WTC11 (cell line): ENCODE measurements at regions not wholly inside any gene's neighbourhood (a gene's known extent, or its start where the extent isn't known, plus 50 kb on each side); places are given as distances from the start of the nearest gene placed in this dataset.

Source experiments
- FOXP1 ChIP-seq: sonication (generic); formaldehyde crosslinking; IDR thresholded peaks from 2 replicates; pipeline ENCODE4 v1.8.0; 2022; ENCODE audit warnings: missing genetic modification reagents, mild to moderate bottlenecking, moderate library complexity, borderline replicate concordance
- NFYB ChIP-seq: sonication (generic); formaldehyde crosslinking; conservative IDR thresholded peaks from 2 replicates; pipeline ENCODE4 v1.8.0; 2022; ENCODE audit warnings: low read depth, missing genetic modification reagents
- TEAD4 ChIP-seq: sonication (generic); formaldehyde crosslinking; IDR thresholded peaks from 2 replicates; pipeline ENCODE4 v1.8.0; 2022; ENCODE audit warnings: mild to moderate bottlenecking, missing genetic modification reagents
- TP53 ChIP-seq: sonication (generic); formaldehyde crosslinking; IDR thresholded peaks from 2 replicates; pipeline ENCODE4 v1.8.1; 2023; ENCODE audit warnings: mild to moderate bottlenecking, missing genetic modification reagents
- ZNF138 ChIP-seq: sonication (generic); formaldehyde crosslinking; conservative IDR thresholded peaks from 2 replicates; pipeline ENCODE4 v1.8.1; 2022; ENCODE audit warnings: mild to moderate bottlenecking, moderate library complexity, missing genetic modification reagents
- TF ChIP-seq, protein P1 (sequence below): sonication (generic); formaldehyde crosslinking; IDR thresholded peaks from 2 replicates; pipeline ENCODE4 v1.8.1; 2023; ENCODE audit warnings: mild to moderate bottlenecking, missing genetic modification reagents, moderate library complexity
- TF ChIP-seq, protein P2 (sequence below): fragments of 200-600 bp; IDR thresholded peaks from 2 replicates; pipeline ENCODE4 v1.8.0; 2022; ENCODE audit warnings: antibody characterized with exemption
- TF ChIP-seq, protein P3 (sequence below): sonication (generic); formaldehyde crosslinking; IDR thresholded peaks from 2 replicates; pipeline ENCODE4 v1.8.0; 2023; ENCODE audit warnings: mild to moderate bottlenecking, missing genetic modification reagents
- TF ChIP-seq, protein P4 (sequence below): sonication (generic); formaldehyde crosslinking; IDR thresholded peaks from 2 replicates; pipeline ENCODE4 v1.8.0; 2022; ENCODE audit warnings: mild to moderate bottlenecking, missing genetic modification reagents
- TF ChIP-seq, protein P5 (sequence below): sonication (generic); formaldehyde crosslinking; IDR thresholded peaks from 2 replicates; pipeline ENCODE4 v1.8.0; 2022; ENCODE audit warnings: mild to moderate bottlenecking, missing genetic modification reagents
- TF ChIP-seq, protein P6 (sequence below): sonication (generic); formaldehyde crosslinking; IDR thresholded peaks from 2 replicates; pipeline ENCODE4 v1.8.0; 2022; ENCODE audit warnings: missing genetic modification reagents

DNA sequence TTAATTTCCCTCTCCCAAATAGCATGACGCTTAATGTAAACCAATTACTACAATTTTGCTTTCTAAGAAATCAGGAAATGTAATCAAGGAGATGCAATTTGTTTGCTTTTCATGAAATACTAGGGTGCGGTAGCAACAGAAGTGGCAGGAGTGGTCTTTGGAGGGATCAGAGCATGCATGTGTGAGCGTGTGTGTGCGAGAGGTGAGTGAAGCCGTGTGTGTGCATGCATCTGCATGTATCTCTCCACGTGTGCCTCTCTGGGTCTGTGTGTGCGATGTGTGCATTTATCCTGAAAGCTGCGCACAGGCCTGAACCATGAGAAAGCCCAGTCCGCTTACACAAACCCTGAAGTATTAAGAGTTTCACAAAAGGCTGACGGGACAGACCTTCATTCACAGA lies 249.8 kb upstream of the C1orf174 start:
- TF ChIP-seq, protein P1, sequence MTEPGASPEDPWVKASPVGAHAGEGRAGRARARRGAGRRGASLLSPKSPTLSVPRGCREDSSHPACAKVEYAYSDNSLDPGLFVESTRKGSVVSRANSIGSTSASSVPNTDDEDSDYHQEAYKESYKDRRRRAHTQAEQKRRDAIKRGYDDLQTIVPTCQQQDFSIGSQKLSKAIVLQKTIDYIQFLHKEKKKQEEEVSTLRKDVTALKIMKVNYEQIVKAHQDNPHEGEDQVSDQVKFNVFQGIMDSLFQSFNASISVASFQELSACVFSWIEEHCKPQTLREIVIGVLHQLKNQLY (CRISPR knock-in tag), result no peak
- TF ChIP-seq, protein P2, sequence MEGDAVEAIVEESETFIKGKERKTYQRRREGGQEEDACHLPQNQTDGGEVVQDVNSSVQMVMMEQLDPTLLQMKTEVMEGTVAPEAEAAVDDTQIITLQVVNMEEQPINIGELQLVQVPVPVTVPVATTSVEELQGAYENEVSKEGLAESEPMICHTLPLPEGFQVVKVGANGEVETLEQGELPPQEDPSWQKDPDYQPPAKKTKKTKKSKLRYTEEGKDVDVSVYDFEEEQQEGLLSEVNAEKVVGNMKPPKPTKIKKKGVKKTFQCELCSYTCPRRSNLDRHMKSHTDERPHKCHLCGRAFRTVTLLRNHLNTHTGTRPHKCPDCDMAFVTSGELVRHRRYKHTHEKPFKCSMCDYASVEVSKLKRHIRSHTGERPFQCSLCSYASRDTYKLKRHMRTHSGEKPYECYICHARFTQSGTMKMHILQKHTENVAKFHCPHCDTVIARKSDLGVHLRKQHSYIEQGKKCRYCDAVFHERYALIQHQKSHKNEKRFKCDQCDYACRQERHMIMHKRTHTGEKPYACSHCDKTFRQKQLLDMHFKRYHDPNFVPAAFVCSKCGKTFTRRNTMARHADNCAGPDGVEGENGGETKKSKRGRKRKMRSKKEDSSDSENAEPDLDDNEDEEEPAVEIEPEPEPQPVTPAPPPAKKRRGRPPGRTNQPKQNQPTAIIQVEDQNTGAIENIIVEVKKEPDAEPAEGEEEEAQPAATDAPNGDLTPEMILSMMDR, result no peak
- TF ChIP-seq, protein P3, sequence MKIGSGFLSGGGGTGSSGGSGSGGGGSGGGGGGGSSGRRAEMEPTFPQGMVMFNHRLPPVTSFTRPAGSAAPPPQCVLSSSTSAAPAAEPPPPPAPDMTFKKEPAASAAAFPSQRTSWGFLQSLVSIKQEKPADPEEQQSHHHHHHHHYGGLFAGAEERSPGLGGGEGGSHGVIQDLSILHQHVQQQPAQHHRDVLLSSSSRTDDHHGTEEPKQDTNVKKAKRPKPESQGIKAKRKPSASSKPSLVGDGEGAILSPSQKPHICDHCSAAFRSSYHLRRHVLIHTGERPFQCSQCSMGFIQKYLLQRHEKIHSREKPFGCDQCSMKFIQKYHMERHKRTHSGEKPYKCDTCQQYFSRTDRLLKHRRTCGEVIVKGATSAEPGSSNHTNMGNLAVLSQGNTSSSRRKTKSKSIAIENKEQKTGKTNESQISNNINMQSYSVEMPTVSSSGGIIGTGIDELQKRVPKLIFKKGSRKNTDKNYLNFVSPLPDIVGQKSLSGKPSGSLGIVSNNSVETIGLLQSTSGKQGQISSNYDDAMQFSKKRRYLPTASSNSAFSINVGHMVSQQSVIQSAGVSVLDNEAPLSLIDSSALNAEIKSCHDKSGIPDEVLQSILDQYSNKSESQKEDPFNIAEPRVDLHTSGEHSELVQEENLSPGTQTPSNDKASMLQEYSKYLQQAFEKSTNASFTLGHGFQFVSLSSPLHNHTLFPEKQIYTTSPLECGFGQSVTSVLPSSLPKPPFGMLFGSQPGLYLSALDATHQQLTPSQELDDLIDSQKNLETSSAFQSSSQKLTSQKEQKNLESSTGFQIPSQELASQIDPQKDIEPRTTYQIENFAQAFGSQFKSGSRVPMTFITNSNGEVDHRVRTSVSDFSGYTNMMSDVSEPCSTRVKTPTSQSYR (CRISPR knock-in tag), result no peak
- TF ChIP-seq ZNF138 (CRISPR knock-in tag) (no peak), TEAD4 (CRISPR knock-in tag) (no peak), TP53 (CRISPR knock-in tag) (no peak), FOXP1 (CRISPR knock-in tag) (no peak), NFYB (CRISPR knock-in tag) (no peak)
- TF ChIP-seq, protein P4, sequence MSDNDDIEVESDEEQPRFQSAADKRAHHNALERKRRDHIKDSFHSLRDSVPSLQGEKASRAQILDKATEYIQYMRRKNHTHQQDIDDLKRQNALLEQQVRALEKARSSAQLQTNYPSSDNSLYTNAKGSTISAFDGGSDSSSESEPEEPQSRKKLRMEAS (CRISPR knock-in tag), result no peak
- TF ChIP-seq, protein P5, sequence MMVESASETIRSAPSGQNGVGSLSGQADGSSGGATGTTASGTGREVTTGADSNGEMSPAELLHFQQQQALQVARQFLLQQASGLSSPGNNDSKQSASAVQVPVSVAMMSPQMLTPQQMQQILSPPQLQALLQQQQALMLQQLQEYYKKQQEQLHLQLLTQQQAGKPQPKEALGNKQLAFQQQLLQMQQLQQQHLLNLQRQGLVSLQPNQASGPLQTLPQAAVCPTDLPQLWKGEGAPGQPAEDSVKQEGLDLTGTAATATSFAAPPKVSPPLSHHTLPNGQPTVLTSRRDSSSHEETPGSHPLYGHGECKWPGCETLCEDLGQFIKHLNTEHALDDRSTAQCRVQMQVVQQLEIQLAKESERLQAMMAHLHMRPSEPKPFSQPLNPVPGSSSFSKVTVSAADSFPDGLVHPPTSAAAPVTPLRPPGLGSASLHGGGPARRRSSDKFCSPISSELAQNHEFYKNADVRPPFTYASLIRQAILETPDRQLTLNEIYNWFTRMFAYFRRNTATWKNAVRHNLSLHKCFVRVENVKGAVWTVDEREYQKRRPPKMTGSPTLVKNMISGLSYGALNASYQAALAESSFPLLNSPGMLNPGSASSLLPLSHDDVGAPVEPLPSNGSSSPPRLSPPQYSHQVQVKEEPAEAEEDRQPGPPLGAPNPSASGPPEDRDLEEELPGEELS, result no peak
- TF ChIP-seq, protein P6, sequence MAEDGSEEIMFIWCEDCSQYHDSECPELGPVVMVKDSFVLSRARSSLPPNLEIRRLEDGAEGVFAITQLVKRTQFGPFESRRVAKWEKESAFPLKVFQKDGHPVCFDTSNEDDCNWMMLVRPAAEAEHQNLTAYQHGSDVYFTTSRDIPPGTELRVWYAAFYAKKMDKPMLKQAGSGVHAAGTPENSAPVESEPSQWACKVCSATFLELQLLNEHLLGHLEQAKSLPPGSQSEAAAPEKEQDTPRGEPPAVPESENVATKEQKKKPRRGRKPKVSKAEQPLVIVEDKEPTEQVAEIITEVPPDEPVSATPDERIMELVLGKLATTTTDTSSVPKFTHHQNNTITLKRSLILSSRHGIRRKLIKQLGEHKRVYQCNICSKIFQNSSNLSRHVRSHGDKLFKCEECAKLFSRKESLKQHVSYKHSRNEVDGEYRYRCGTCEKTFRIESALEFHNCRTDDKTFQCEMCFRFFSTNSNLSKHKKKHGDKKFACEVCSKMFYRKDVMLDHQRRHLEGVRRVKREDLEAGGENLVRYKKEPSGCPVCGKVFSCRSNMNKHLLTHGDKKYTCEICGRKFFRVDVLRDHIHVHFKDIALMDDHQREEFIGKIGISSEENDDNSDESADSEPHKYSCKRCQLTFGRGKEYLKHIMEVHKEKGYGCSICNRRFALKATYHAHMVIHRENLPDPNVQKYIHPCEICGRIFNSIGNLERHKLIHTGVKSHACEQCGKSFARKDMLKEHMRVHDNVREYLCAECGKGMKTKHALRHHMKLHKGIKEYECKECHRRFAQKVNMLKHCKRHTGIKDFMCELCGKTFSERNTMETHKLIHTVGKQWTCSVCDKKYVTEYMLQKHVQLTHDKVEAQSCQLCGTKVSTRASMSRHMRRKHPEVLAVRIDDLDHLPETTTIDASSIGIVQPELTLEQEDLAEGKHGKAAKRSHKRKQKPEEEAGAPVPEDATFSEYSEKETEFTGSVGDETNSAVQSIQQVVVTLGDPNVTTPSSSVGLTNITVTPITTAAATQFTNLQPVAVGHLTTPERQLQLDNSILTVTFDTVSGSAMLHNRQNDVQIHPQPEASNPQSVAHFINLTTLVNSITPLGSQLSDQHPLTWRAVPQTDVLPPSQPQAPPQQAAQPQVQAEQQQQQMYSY (CRISPR knock-in tag), result no peak
